IMR-90 (cell line): ENCODE measurements at regions not wholly inside any gene's neighbourhood (a gene's known extent, or its start where the extent isn't known, plus 50 kb on each side); places are given as distances from the start of the nearest gene placed in this dataset.

Experiments
- ATAC-seq: fragments of 200-7000 bp; cut with Tn5 transposase; 2 replicates; pipeline ENCODE4 v1.9.1; 2020; ENCODE audit warnings: low read depth, mild to moderate bottlenecking, moderate library complexity
- BruUV-seq: library from RNA; stranded (reverse); fragments of 400-500 nt; replicated peaks from 2 replicates; lab custom pipeline; 2021; lab: Mats Ljungman, UMichigan
- CTCF ChIA-PET: fragments of 300-600 bp; formaldehyde crosslinking; extraction: SDS; loops from one replicate; lab custom pipeline; 2021; ENCODE audit warnings: antibody characterized with exemption; lab: Yijun Ruan, JAX
- POLR2A ChIA-PET: fragments of 300-600 bp; sonication (Branson Sonifier 250); formaldehyde crosslinking; loops from one replicate; lab custom pipeline; 2022; ENCODE audit warnings: antibody characterized with exemption; ENCODE audit not compliant: unreplicated experiment; lab: Charles Lee
- DNase-seq: peaks from one replicate; pipeline ENCODE4 v3.0.0; 2013
- H2AFZ ChIP-seq: replicated peaks from 2 replicates; pipeline ENCODE3; 2013; ENCODE audit warnings: low read length, mild to moderate bottlenecking; ENCODE audit not compliant: poor library complexity
- H2AK5ac ChIP-seq: 2 replicates; pipeline ENCODE4 v1.6.1; 2013; ENCODE audit warnings: low read depth, low read length, inconsistent platforms
- H2AK9ac ChIP-seq: replicated peaks from 2 replicates; pipeline ENCODE3; 2013; ENCODE audit warnings: mild to moderate bottlenecking, low read depth, low read length, moderate library complexity; ENCODE audit not compliant: poor library complexity
- H2BK120ac ChIP-seq: 2 replicates; pipeline ENCODE4 v1.6.1; 2013; ENCODE audit warnings: low read depth, low read length, inconsistent platforms
- H2BK15ac ChIP-seq: 3 replicates; pipeline ENCODE4 v1.6.1; 2013; ENCODE audit warnings: low read depth, low read length, inconsistent platforms
- H2BK20ac ChIP-seq: 2 replicates; pipeline ENCODE4 v1.6.1; 2013; ENCODE audit warnings: low read depth, mild to moderate bottlenecking, inconsistent platforms, low read length, moderate library complexity
- H2BK5ac ChIP-seq: 2 replicates; pipeline ENCODE4 v1.6.1; 2013; ENCODE audit warnings: mild to moderate bottlenecking, low read depth, low read length, inconsistent platforms; ENCODE audit not compliant: poor library complexity, severe bottlenecking
- H3K14ac ChIP-seq: replicated peaks from 2 replicates; pipeline ENCODE4 v1.6.1; 2013; ENCODE audit warnings: low read depth, low read length, inconsistent platforms
- H3K18ac ChIP-seq: 2 replicates; pipeline ENCODE4 v1.6.1; 2013; ENCODE audit warnings: low read depth, low read length, control low read depth
- H3K23ac ChIP-seq: 2 replicates; pipeline ENCODE4 v1.6.1; 2013; ENCODE audit warnings: low read depth, low read length, inconsistent platforms
- H3K27ac ChIP-seq: 2 replicates; pipeline ENCODE4 v1.5.1; 2013; ENCODE audit warnings: mild to moderate bottlenecking, control low read depth, low read length; ENCODE audit not compliant: insufficient read depth
- H3K27me3 ChIP-seq: 2 replicates; pipeline ENCODE4 v1.6.1; 2013; ENCODE audit warnings: low read length; ENCODE audit not compliant: control insufficient read depth, insufficient read depth
- H3K36me3 ChIP-seq: 2 replicates; pipeline ENCODE4 v1.6.1; 2013; ENCODE audit warnings: low read length, mixed read lengths; ENCODE audit not compliant: control insufficient read depth, insufficient read depth
- H3K4ac ChIP-seq: 2 replicates; pipeline ENCODE4 v1.6.1; 2013; ENCODE audit warnings: low read depth, low read length, inconsistent platforms
- H3K4me1 ChIP-seq: 2 replicates; pipeline ENCODE4 v1.6.1; 2013; ENCODE audit warnings: low read length, mixed read lengths; ENCODE audit not compliant: control insufficient read depth, insufficient read depth
- H3K4me2 ChIP-seq: 2 replicates; pipeline ENCODE4 v1.6.1; 2013; ENCODE audit warnings: low read depth, mild to moderate bottlenecking, control low read depth, low read length, moderate library complexity
- H3K4me3 ChIP-seq: 2 replicates; pipeline ENCODE4 v1.5.1; 2013; ENCODE audit warnings: low read depth, mild to moderate bottlenecking, control low read depth, low read length, moderate library complexity; ENCODE audit not compliant: insufficient read depth
- H3K56ac ChIP-seq: 2 replicates; pipeline ENCODE4 v1.6.1; 2013; ENCODE audit warnings: low read length, inconsistent platforms; ENCODE audit not compliant: insufficient read depth; ENCODE audit errors: extremely low read depth
- H3K79me1 ChIP-seq, 2 experiments: 2 replicates each; pipeline ENCODE4 v1.6.1; 2013; ENCODE audit warnings: low read length in 2 of 2, inconsistent platforms in 1 of 2, low read depth in 1 of 2
- H3K9ac ChIP-seq: 2 replicates; pipeline ENCODE4 v1.6.1; 2013; ENCODE audit warnings: low read depth, low read length, control low read depth
- H3K9me1 ChIP-seq: 2 replicates; pipeline ENCODE4 v1.6.1; 2013; ENCODE audit warnings: low read length, inconsistent platforms; ENCODE audit not compliant: insufficient read depth
- H3K9me3 ChIP-seq: 2 replicates; pipeline ENCODE4 v1.6.1; 2013; ENCODE audit warnings: low read length; ENCODE audit not compliant: control insufficient read depth, insufficient read depth
- H4K20me1 ChIP-seq: 2 replicates; pipeline ENCODE4 v1.6.1; 2013; ENCODE audit warnings: low read length, inconsistent platforms; ENCODE audit not compliant: insufficient read depth
- H4K5ac ChIP-seq: 2 replicates; pipeline ENCODE4 v1.6.1; 2013; ENCODE audit warnings: mild to moderate bottlenecking, low read depth, low read length, control low read depth
- H4K8ac ChIP-seq, 2 experiments: 2 replicates each; pipeline ENCODE4 v1.6.1; 2013; ENCODE audit warnings: low read depth in 2 of 2, low read length in 2 of 2, control low read depth in 1 of 2, inconsistent platforms in 1 of 2
- H4K91ac ChIP-seq: 2 replicates; pipeline ENCODE4 v1.6.1; 2013; ENCODE audit warnings: low read depth, low read length, inconsistent platforms; ENCODE audit not compliant: insufficient read depth
- BHLHE40 ChIP-seq: fragments of 150-350 bp; IDR thresholded peaks from 2 replicates; pipeline ENCODE4 v1.6.1; 2016; ENCODE audit warnings: mild to moderate bottlenecking, low read depth, low read length
- CEBPB ChIP-seq: IDR thresholded peaks from 2 replicates; pipeline ENCODE4 v1.6.1; 2012; ENCODE audit warnings: low read depth, low read length, improper control_type of control experiment
- CHD1 ChIP-seq: IDR thresholded peaks from 2 replicates; pipeline ENCODE4 v1.6.1; 2012; ENCODE audit warnings: low read depth, low read length, improper control_type of control experiment
- FOS ChIP-seq: fragments of 150-350 bp; IDR thresholded peaks from 2 replicates; pipeline ENCODE4 v1.6.1; 2016; ENCODE audit warnings: low read depth, low read length
- MAFK ChIP-seq: IDR thresholded peaks from 2 replicates; pipeline ENCODE4 v1.6.1; 2012; ENCODE audit warnings: low read depth, low read length, improper control_type of control experiment
- MAZ ChIP-seq: IDR thresholded peaks from 2 replicates; pipeline ENCODE4 v1.6.1; 2012; ENCODE audit warnings: low read depth, mild to moderate bottlenecking, low read length, improper control_type of control experiment, moderate library complexity, borderline replicate concordance
- MXI1 ChIP-seq: IDR thresholded peaks from 2 replicates; pipeline ENCODE4 v1.6.1; 2012; ENCODE audit warnings: low read depth, mild to moderate bottlenecking, low read length, moderate library complexity, borderline replicate concordance
- NFE2L2 ChIP-seq: fragments of 150-350 bp; IDR thresholded peaks from 2 replicates; pipeline ENCODE4 v1.6.1; 2016; ENCODE audit warnings: low read depth, mild to moderate bottlenecking, low read length
- POLR2A ChIP-seq: IDR thresholded peaks from 2 replicates; pipeline ENCODE4 v1.6.1; 2012; ENCODE audit warnings: mild to moderate bottlenecking, low read depth, low read length
- RAD21 ChIP-seq: IDR thresholded peaks from 2 replicates; pipeline ENCODE4 v1.6.1; 2012; ENCODE audit warnings: low read length, improper control_type of control experiment
- RCOR1 ChIP-seq: IDR thresholded peaks from 2 replicates; pipeline ENCODE4 v1.6.1; 2012; ENCODE audit warnings: mild to moderate bottlenecking, low read length, improper control_type of control experiment; ENCODE audit not compliant: insufficient replicate concordance
- RFX5 ChIP-seq: IDR thresholded peaks from 2 replicates; pipeline ENCODE4 v1.8.0; 2012; ENCODE audit warnings: low read depth, mild to moderate bottlenecking, low read length, moderate library complexity
- SMC3 ChIP-seq: fragments of 150-350 bp; IDR thresholded peaks from 2 replicates; pipeline ENCODE4 v1.6.1; 2016; ENCODE audit warnings: low read depth, mild to moderate bottlenecking, antibody characterized with exemption, low read length, moderate library complexity
- WGBS, 2 experiments: methylation state at CpG; one replicate each; pipeline versions ENCODE4 v1.1.5 to v1.1.7; 2013; ENCODE audit warnings: missing lambda C conversion rate in 2 of 2; ENCODE audit not compliant: insufficient read length in 1 of 2; ENCODE audit errors: extremely low coverage in 2 of 2; 5-methylcytosine and 5-hydroxymethylcytosine counted together
- dilution Hi-C: fragments of 300-500 bp; cut with HindIII; formaldehyde crosslinking; loops from one replicate; pipeline ENCODE4 v1.14.3; 2018; ENCODE audit warnings: low sequenced_read_pairs; ENCODE audit not compliant: unreplicated experiment
- in situ Hi-C: fragments of 300-500 bp; cut with MboI; formaldehyde crosslinking; loops from 3 replicates; pipeline ENCODE4 v1.14.3; 2019; ENCODE audit warnings: low sequenced_read_pairs, inconsistent platforms, mixed read lengths
- intact Hi-C: fragments of 100-400 bp; cut with micrococcal nuclease; formaldehyde crosslinking; loops from 2 replicates; pipeline ENCODE4 v1.10.0; 2022
- TF ChIP-seq, protein P1 (sequence below): conservative IDR thresholded peaks from 2 replicates; pipeline ENCODE4 v1.5.1; 2012; ENCODE audit warnings: mild to moderate bottlenecking, low read depth, low read length, improper control_type of control experiment
- TF ChIP-seq, protein P2 (sequence below): fragments of 150-350 bp; IDR thresholded peaks from 2 replicates; pipeline ENCODE4 v1.6.1; 2017; ENCODE audit warnings: mild to moderate bottlenecking, antibody characterized with exemption, low read length, low read depth
- TF ChIP-seq, protein P3 (sequence below): fragments of 150-350 bp; IDR thresholded peaks from 2 replicates; pipeline ENCODE4 v1.6.1; 2016; ENCODE audit warnings: low read depth, mild to moderate bottlenecking, low read length, moderate library complexity, borderline replicate concordance

DNA sequence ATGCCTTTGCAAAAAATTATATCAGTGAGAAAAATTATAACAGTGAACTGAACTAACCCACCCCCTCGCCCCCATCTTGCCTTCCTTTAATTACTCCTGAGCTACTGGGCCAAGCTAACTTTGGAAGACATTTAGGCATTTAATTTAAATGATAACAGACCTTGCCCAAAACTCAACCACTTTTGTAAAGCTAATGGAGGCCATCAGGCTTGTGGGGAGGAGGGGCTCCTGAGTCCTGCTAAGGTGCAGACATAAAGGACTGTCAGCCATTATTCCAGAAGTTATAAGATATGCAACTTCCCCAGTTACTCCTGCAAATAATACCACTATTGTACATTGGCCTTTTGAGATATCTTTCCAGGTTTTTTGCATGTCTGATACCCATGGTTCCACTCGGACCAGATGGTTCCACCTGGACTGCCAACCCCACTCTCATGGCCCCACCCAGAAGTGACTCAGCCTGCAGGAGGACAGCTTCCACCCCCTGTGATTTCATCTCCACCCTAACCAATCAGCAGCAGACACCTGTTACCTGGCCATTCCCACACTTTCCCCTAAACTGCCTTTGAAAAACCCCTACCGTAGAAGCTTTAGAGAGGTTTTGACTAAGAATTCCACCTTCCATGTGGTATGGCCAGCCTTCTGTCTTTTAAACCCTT is 805.4 kb upstream of the CDH6 start:
- Histone ChIP-seq H2BK5ac (no peak overlapping the region), H3K14ac (no peak overlapping the region), H3K23ac (no peak overlapping the region), H2BK20ac (no peak overlapping the region), H3K56ac (no peak overlapping the region), H3K79me1 (no peaks in the 10 kb centered on the region), H4K20me1 (no peaks in the 10 kb centered on the region), H3K9ac (no peak overlapping the region), H3K4me2 (no peak overlapping the region), H4K5ac (no peak overlapping the region), H4K91ac (no peak overlapping the region), H3K27ac (no peak overlapping the region), H3K36me3 (no peaks in the 10 kb centered on the region), H3K4ac (no peak overlapping the region), H2AFZ (no peak overlapping the region), H3K4me3 (no peak overlapping the region), H3K9me3 (no peaks in the 10 kb centered on the region), H3K18ac (no peak overlapping the region), H2BK15ac (no peak overlapping the region), H2AK5ac (no peak overlapping the region), H4K8ac (no peak overlapping the region), H3K4me1 (no peaks in the 10 kb centered on the region), H2BK120ac (no peak overlapping the region), H2AK9ac (no peak overlapping the region), H3K27me3 (no peaks in the 10 kb centered on the region), H3K9me1 (no peaks in the 10 kb centered on the region)
- TF ChIP-seq CEBPB (no peak), CHD1 (no peak), SMC3 (no peak), FOS (no peak), RCOR1 (no peak), POLR2A (no peak), MAFK (no peak), MXI1 (no peak), BHLHE40 (no peak), RAD21 (no peak), NFE2L2 (no peak), RFX5 (no peak), MAZ (no peak)
- TF ChIP-seq, protein P1, sequence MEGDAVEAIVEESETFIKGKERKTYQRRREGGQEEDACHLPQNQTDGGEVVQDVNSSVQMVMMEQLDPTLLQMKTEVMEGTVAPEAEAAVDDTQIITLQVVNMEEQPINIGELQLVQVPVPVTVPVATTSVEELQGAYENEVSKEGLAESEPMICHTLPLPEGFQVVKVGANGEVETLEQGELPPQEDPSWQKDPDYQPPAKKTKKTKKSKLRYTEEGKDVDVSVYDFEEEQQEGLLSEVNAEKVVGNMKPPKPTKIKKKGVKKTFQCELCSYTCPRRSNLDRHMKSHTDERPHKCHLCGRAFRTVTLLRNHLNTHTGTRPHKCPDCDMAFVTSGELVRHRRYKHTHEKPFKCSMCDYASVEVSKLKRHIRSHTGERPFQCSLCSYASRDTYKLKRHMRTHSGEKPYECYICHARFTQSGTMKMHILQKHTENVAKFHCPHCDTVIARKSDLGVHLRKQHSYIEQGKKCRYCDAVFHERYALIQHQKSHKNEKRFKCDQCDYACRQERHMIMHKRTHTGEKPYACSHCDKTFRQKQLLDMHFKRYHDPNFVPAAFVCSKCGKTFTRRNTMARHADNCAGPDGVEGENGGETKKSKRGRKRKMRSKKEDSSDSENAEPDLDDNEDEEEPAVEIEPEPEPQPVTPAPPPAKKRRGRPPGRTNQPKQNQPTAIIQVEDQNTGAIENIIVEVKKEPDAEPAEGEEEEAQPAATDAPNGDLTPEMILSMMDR, result no peak
- TF ChIP-seq, protein P2, sequence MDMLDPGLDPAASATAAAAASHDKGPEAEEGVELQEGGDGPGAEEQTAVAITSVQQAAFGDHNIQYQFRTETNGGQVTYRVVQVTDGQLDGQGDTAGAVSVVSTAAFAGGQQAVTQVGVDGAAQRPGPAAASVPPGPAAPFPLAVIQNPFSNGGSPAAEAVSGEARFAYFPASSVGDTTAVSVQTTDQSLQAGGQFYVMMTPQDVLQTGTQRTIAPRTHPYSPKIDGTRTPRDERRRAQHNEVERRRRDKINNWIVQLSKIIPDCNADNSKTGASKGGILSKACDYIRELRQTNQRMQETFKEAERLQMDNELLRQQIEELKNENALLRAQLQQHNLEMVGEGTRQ, result no peak
- TF ChIP-seq, protein P3, sequence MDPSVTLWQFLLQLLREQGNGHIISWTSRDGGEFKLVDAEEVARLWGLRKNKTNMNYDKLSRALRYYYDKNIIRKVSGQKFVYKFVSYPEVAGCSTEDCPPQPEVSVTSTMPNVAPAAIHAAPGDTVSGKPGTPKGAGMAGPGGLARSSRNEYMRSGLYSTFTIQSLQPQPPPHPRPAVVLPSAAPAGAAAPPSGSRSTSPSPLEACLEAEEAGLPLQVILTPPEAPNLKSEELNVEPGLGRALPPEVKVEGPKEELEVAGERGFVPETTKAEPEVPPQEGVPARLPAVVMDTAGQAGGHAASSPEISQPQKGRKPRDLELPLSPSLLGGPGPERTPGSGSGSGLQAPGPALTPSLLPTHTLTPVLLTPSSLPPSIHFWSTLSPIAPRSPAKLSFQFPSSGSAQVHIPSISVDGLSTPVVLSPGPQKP, result no peak
- intact Hi-C loops (no loop called here), in situ Hi-C loops (no loop called here), dilution Hi-C loops (no loop called here)
- DNase-seq, result no peak
- WGBS, 2 experiments, result 33% methylated on average over 1 of the region's 3 CpGs; no CpG with 5 or more reads in 1 of the 2 experiments
- BruUV-seq, result no TSS peak
- ChIA-PET CTCF (interaction anchor here (1.8 kb wide), 1 partner anchor 12 kb away, joined by 4 read pairs; no protein-coding TSS in a partner anchor), POLR2A (no interaction called here)
- ATAC-seq, result no peak
